ENCODE measurements at regions not wholly inside any gene's neighbourhood (a gene's known extent, or its start where the extent isn't known, plus 50 kb on each side); places are given as distances from the start of the nearest gene placed in this dataset.

DNA sequence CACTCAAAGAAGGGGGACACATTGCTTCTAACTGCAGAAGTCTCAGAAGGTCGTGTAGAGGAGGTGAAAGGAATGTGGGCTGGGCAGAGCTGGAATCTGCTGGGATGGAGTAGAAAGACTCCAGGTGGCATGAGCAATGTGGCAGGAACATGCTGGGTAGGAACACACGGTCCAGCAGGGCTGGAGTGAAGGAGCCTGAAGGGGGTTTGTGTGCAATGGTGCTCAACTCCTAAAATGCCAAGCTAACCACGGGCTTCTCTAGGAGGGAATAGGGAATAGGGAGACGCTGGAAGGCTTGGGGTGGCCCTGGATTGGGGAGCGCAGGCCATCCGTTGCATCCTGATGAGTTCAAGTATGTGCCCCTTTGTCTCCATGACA is 253.8 kb downstream of the FAM43A start:
- Mint-ChIP-seq H3K4me3 (no peak overlapping the region), H3K36me3 (no peaks in the 10 kb centered on the region), H3K4me1 (ENCODE audit: unreplicated experiment) (peaks cover 19% of the 10 kb centered on the region), H3K27me3 (peaks cover 14% of the 10 kb centered on the region), H3K27ac (no peak overlapping the region), H3K9me3 (peaks cover 5% of the 10 kb centered on the region)
- DNase-seq (ENCODE audit: extremely low spot score, unreplicated experiment): no peak
- TF ChIP-seq, protein P1, sequence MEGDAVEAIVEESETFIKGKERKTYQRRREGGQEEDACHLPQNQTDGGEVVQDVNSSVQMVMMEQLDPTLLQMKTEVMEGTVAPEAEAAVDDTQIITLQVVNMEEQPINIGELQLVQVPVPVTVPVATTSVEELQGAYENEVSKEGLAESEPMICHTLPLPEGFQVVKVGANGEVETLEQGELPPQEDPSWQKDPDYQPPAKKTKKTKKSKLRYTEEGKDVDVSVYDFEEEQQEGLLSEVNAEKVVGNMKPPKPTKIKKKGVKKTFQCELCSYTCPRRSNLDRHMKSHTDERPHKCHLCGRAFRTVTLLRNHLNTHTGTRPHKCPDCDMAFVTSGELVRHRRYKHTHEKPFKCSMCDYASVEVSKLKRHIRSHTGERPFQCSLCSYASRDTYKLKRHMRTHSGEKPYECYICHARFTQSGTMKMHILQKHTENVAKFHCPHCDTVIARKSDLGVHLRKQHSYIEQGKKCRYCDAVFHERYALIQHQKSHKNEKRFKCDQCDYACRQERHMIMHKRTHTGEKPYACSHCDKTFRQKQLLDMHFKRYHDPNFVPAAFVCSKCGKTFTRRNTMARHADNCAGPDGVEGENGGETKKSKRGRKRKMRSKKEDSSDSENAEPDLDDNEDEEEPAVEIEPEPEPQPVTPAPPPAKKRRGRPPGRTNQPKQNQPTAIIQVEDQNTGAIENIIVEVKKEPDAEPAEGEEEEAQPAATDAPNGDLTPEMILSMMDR (conservative IDR thresholded peaks at IDR 0.05): no peak

GRCh38 chr3:194939949-194940770 is 254.5 kb downstream of the FAM43A start:
- peaks cover 14% of the 10 kb centered on the region for H3K27me3 Mint-ChIP-seq
- no peak overlapping the region for H3K4me3 Mint-ChIP-seq
- H3K36me3 Mint-ChIP-seq: no peaks in the 10 kb centered on the region
- TF ChIP-seq, protein P1 (conservative IDR thresholded peaks at IDR 0.05): no peak
- DNase-seq (ENCODE audit: extremely low spot score, unreplicated experiment): no peak
- peaks cover 15% of the 10 kb centered on the region for H3K4me1 Mint-ChIP-seq (ENCODE audit: unreplicated experiment)
- H3K27ac Mint-ChIP-seq: no peak overlapping the region
- H3K9me3 Mint-ChIP-seq: peaks cover 5% of the 10 kb centered on the region

GRCh38 chr3:194941360-194941955 is 255.8 kb downstream of the FAM43A start:
- H3K4me1 Mint-ChIP-seq (ENCODE audit: unreplicated experiment): peaks cover 15% of the 10 kb centered on the region
- no peaks in the 10 kb centered on the region for H3K9me3 Mint-ChIP-seq
- no peaks in the 10 kb centered on the region for H3K36me3 Mint-ChIP-seq
- no peak overlapping the region for H3K4me3 Mint-ChIP-seq
- H3K27ac Mint-ChIP-seq: no peak overlapping the region
- TF ChIP-seq, protein P1 (conservative IDR thresholded peaks at IDR 0.05): no peak
- H3K27me3 Mint-ChIP-seq: peaks cover 16% of the 10 kb centered on the region
- no peak for DNase-seq (ENCODE audit: extremely low spot score, unreplicated experiment)

DNA sequence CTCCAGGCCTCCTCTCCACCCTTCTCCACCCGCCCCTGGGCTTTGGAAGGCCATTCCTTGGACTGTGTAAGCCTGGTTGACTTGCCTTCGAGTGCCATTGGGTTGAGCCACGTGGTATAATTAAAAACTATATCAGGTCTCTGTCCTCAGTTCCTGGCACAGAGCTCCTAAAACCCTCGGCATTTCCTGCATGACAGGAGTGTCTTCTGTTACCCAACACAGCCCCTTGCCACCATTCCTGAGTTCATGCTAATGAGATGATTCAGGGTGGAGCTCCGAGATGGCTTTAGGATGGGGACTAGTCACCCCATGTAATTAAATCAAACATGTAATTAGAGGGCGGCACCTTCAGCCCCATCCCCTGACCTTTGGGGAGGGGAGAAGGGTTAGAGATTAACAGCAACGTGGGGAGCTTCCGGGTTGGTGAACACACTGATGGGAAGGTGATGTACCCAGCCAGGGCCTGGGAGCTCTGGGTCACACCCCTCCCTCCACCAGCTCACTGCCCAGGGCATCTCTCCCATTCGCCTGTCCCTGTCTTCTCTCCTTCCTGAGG is 256.4 kb downstream of the FAM43A start:
- TF ChIP-seq, protein P1 (conservative IDR thresholded peaks at IDR 0.05): no peak
- Mint-ChIP-seq H3K27me3 (peaks cover 16% of the 10 kb centered on the region), H3K27ac (no peak overlapping the region), H3K4me3 (no peak overlapping the region), H3K4me1 (ENCODE audit: unreplicated experiment) (peaks cover 15% of the 10 kb centered on the region), H3K36me3 (no peaks in the 10 kb centered on the region), H3K9me3 (no peaks in the 10 kb centered on the region)
- no peak for DNase-seq (ENCODE audit: extremely low spot score, unreplicated experiment)

- H3K4me1 Mint-ChIP-seq (ENCODE audit: unreplicated experiment): peaks cover 7% of the 10 kb centered on the region
- H3K4me3 Mint-ChIP-seq: no peak overlapping the region
- TF ChIP-seq, protein P1 (conservative IDR thresholded peaks at IDR 0.05): no peak
- DNase-seq (ENCODE audit: extremely low spot score, unreplicated experiment): no peak
- H3K9me3 Mint-ChIP-seq: no peaks in the 10 kb centered on the region
- peaks cover 10% of the 10 kb centered on the region for H3K27me3 Mint-ChIP-seq
- no peaks in the 10 kb centered on the region for H3K36me3 Mint-ChIP-seq
- no peak overlapping the region for H3K27ac Mint-ChIP-seq
These were observed 258.8 kb downstream of the FAM43A start for GRCh38 chr3:194944526-194944925.
